Chondrocyte (in vitro differentiated cells): ENCODE measurements at regions not wholly inside any gene's neighbourhood (a gene's known extent, or its start where the extent isn't known, plus 50 kb on each side); places are given as distances from the start of the nearest gene placed in this dataset.

Experiments
- DNase-seq: peaks from one replicate; pipeline ENCODE4 v3.0.0; 2021; ENCODE audit warnings: mixed read lengths, low spot score
- H3K27ac Mint-ChIP-seq: one replicate; pipeline ENCODE4 v1.8.0; 2021; ENCODE audit warnings: mild to moderate bottlenecking, moderate library complexity, mixed read lengths; ENCODE audit not compliant: unreplicated experiment
- H3K27me3 Mint-ChIP-seq: 2 replicates; pipeline ENCODE4 v1.8.0; 2021; ENCODE audit warnings: low read depth, mixed read lengths
- H3K36me3 Mint-ChIP-seq: 2 replicates; pipeline ENCODE4 v1.8.0; 2021; ENCODE audit warnings: low read depth, mixed read lengths
- H3K4me1 Mint-ChIP-seq: 2 replicates; pipeline ENCODE4 v1.8.0; 2021; ENCODE audit warnings: low read depth, mild to moderate bottlenecking, mixed read lengths
- H3K4me3 Mint-ChIP-seq: one replicate; pipeline ENCODE4 v1.8.0; 2021; ENCODE audit warnings: mild to moderate bottlenecking, moderate library complexity, mixed read lengths; ENCODE audit not compliant: unreplicated experiment
- H3K9me3 Mint-ChIP-seq: 2 replicates; pipeline ENCODE4 v1.8.0; 2021; ENCODE audit warnings: low read depth, mixed read lengths
- TF ChIP-seq, protein P1 (sequence below): fragments of 200-600 bp; sonication (generic); IDR thresholded peaks from 2 replicates; pipeline ENCODE4 v1.5.0; 2021; ENCODE audit warnings: antibody characterized with exemption, mild to moderate bottlenecking, moderate library complexity

DNA sequence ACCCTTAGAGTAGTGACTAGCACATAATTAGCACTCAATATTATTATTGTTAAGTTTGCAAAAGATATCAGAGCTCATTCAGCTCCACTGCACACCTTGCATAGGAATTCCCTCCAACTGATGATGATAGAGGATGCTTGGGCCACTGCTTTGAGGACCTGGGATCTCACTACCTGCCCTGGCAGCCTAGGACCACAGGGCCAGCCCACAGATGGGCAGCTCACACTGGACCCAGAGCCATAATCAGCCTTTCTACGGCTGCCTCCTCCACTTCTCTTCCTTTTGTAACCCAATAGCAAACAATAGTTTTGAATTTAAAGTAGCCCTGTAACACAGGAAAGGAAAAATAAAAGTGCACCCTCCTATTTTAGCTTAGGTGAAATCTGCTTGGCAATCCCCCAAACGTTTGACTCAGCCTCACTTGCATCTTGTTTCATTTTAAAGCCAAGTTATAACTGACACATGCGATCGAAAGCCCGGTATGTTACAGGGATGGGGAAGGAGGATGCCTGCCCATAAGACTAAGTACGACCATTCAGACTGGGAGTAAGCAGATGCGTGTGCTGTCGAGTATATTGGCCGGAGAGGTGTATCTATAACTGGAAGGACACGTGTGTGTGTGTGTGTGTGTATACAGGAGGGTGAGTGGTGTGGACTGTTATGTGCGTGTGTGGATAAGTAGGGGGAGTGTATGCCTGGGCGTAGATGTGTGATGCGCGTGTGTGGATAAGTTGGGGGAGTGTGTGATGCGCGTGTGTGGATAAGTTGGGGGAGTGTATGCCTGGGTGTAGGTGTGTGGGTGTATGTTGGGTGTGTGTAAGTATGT is 65.9 kb downstream of the CPN2 start:
- TF ChIP-seq, protein P1, sequence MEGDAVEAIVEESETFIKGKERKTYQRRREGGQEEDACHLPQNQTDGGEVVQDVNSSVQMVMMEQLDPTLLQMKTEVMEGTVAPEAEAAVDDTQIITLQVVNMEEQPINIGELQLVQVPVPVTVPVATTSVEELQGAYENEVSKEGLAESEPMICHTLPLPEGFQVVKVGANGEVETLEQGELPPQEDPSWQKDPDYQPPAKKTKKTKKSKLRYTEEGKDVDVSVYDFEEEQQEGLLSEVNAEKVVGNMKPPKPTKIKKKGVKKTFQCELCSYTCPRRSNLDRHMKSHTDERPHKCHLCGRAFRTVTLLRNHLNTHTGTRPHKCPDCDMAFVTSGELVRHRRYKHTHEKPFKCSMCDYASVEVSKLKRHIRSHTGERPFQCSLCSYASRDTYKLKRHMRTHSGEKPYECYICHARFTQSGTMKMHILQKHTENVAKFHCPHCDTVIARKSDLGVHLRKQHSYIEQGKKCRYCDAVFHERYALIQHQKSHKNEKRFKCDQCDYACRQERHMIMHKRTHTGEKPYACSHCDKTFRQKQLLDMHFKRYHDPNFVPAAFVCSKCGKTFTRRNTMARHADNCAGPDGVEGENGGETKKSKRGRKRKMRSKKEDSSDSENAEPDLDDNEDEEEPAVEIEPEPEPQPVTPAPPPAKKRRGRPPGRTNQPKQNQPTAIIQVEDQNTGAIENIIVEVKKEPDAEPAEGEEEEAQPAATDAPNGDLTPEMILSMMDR, result no peak
- Mint-ChIP-seq H3K36me3 (no peaks in the 10 kb centered on the region), H3K4me3 (no peak overlapping the region), H3K27me3 (peaks cover 36% of the 10 kb centered on the region), H3K4me1 (no peaks in the 10 kb centered on the region), H3K27ac (no peak overlapping the region), H3K9me3 (peaks cover 2% of the 10 kb centered on the region)
- DNase-seq, result peak; percentile 19

DNA sequence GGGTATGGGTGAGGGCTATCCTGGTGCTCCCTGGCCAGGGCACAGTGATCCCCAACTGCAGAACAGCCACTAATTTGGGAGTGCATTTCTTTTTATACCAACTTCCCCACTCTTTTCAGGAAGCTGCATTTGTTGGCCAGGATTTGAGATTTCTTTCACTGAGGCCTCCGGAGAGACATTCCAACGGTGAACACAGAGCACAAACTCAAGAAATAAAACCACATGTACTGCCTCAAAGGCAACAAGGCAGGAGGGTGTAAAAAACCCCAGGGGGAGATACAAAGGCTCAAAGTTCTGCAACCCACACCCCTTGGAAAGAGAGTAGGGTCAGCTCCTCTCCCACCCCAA is 65.3 kb downstream of the CPN2 start:
- Mint-ChIP-seq H3K36me3 (no peaks in the 10 kb centered on the region), H3K9me3 (peaks cover 2% of the 10 kb centered on the region), H3K27me3 (peaks cover 33% of the 10 kb centered on the region), H3K27ac (no peak overlapping the region), H3K4me3 (no peak overlapping the region), H3K4me1 (no peaks in the 10 kb centered on the region)
- DNase-seq, result no peak
- TF ChIP-seq, protein P1, result no peak

DNA sequence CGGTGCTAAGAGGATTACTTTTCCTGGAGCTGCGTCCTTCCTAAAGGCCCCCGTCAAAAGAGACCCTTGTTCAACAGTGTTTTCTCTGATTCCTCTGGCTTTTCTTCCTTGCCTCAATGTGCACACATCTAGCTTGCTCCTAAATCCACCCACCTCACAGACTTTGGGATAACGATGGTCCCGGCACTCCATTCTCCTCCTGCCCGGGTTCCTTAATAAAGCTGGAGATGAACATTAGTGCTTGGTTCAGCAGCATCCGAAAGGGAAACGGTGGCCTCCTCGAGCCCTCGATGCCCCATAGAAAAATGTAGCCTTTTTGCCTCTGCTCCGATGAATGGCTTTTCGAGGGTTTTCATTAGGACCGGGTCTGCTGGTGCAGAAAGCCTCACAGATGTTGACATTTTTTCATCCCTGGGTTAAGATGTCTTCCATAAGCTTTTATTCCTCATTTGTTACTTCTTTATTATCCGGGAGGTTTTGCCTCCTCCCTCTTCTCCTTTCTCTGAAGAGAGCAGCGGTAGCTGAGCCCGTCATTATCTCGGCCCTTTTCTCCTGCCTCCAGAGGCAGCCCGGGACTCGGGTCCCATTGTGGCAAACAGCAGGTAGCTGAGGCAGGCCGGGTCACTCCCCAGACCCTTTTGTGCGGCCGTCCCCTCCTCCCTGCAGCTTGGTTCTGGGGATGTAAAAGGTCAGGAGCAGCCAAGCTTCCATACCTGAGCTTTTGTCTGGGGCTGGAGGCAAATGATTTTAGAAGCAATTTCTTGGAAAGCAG is 64.6 kb downstream of the CPN2 start:
- H3K27ac Mint-ChIP-seq, result no peak overlapping the region
- peaks cover 5% of the 10 kb centered on the region for H3K9me3 Mint-ChIP-seq
- H3K27me3 Mint-ChIP-seq, result peaks cover 32% of the 10 kb centered on the region
- peak; percentile 82 for DNase-seq
- peaks cover 2% of the 10 kb centered on the region for H3K36me3 Mint-ChIP-seq
- H3K4me3 Mint-ChIP-seq, result no peak overlapping the region
- TF ChIP-seq, protein P1, result no peak
- no peaks in the 10 kb centered on the region for H3K4me1 Mint-ChIP-seq

DNA sequence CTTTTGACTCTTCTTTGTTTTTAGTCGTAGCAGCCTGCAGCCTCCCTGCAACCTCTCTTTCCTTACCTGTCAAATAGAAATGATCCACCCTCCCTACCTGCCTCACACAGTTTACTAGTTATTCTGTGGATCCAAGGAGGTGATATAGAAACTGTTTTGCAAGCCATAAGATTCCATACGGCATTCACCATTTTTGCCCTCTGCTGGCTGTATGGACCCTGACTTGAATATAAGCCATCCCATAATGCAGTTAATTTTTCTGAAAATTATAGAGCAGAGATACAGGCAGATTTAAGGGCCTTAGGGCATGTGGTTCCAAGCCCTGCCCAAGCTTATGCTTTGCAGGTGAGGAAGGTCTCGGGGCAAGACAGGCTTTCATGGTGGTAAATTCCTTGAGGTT is 63.8 kb downstream of the CPN2 start:
- Mint-ChIP-seq H3K4me1 (no peaks in the 10 kb centered on the region), H3K4me3 (no peak overlapping the region), H3K27me3 (peaks cover 30% of the 10 kb centered on the region), H3K27ac (no peak overlapping the region), H3K9me3 (peaks cover 6% of the 10 kb centered on the region), H3K36me3 (peaks cover 2% of the 10 kb centered on the region)
- no peak for DNase-seq
- TF ChIP-seq, protein P1, result no peak

DNA sequence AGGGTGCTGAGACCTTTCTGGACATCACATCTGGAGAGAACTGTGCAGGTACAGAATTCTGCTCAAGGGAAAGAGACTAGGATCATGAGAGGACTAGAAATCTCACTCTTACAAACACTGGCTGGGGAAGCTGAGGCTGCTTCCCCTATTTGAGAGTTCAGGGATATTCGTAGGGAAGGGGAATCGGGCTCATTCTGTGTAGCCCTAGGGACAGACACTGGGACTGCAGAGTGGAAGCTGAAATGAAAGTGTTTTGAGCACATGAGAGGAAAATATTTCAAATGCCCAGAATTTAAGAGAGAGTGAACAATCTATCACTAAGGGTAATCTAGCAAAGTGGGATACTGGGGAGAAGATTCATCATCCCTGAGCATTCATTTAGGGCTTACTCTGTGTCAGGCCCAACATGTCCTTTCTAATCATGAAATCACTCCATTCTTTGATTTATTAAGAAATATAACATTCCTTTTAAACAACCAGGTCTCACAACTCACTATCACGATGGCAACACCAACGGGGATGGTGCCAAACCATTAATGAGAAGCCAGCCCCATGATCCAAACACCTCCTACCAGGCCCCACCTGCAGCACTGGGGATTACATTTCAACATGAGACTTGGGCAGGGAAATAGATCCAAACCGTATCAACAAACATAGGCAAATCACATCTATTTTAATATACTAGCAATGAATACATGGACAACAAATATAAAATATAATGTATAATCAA is 63.0 kb downstream of the CPN2 start:
- Mint-ChIP-seq H3K4me1 (no peaks in the 10 kb centered on the region), H3K9me3 (peaks cover 7% of the 10 kb centered on the region), H3K36me3 (peaks cover 2% of the 10 kb centered on the region), H3K4me3 (no peak overlapping the region), H3K27me3 (peaks cover 28% of the 10 kb centered on the region), H3K27ac (no peak overlapping the region)
- no peak for DNase-seq
- TF ChIP-seq, protein P1, result peak; percentile 5
